AG09319 (cell line): ENCODE measurements at regions not wholly inside any gene's neighbourhood (a gene's known extent, or its start where the extent isn't known, plus 50 kb on each side); places are given as distances from the start of the nearest gene placed in this dataset.

Experiments used
- DNase-seq: peaks from one replicate; pipeline ENCODE4 v3.0.0-alpha.2; 2010; ENCODE audit warnings: low read depth; ENCODE audit errors: extremely low read depth
- CTCF ChIP-seq: IDR thresholded peaks from 2 replicates; pipeline ENCODE4 v1.5.1; 2011; ENCODE audit warnings: low read depth, mild to moderate bottlenecking, inconsistent platforms, low read length, moderate library complexity

- no peak for DNase-seq
- no peak for TF ChIP-seq CTCF
Observed at GRCh38 chr1:214188835-214189234, 92.1 kb upstream of the SMYD2 start.

- DNase-seq = no peak
- TF ChIP-seq CTCF = no peak
Observed at GRCh38 chr1:214192825-214193643, 87.9 kb upstream of the SMYD2 start.

- DNase-seq = no peak
- no peak for TF ChIP-seq CTCF
Observed at GRCh38 chr1:214193691-214194090, 87.3 kb upstream of the SMYD2 start.

- DNase-seq = no peak
- TF ChIP-seq CTCF = no peak
Observed at GRCh38 chr1:214198571-214198970, 82.4 kb upstream of the SMYD2 start.

GRCh38 chr1:214199585-214199984, 81.4 kb upstream of the SMYD2 start:
- TF ChIP-seq CTCF = no peak
- DNase-seq = no peak

GRCh38 chr1:214202992-214203391, 78.0 kb upstream of the SMYD2 start:
- no peak for TF ChIP-seq CTCF
- DNase-seq = no peak

GRCh38 chr1:214205053-214205452, 75.9 kb upstream of the SMYD2 start:
- TF ChIP-seq CTCF = no peak
- DNase-seq = no peak
